ENCODE measurements at regions not wholly inside any gene's neighbourhood (a gene's known extent, or its start where the extent isn't known, plus 50 kb on each side); places are given as distances from the start of the nearest gene placed in this dataset.

DNA sequence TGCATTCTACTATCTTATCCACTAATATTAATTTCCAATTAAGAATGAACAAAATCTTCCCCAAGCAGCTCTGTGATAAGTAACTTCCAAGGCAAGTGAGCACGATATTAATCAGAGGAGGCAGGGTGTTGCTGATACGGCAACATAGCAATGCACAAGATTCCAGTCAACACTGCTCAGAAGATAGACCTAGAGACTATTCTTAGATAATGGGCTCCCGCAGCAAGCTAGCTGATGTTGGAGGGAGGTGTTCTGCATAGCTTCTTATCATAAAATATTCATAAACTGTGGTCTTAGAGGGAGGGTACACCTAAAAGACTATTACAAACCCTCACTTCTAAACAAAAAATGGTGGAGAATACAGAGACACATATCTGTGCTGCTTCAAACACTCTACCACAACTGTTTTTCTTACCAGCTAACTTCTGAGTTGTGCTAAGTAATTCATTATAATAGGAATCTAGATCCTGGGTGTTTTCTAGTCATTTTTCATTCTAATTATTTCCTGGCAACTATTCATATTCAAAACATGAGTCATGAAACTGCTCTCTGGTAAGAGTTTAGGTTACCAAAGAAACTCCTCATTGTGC, 382.0 kb upstream of the SOX14 start:
- Histone ChIP-seq H3K27ac (no peak overlapping the region), H3K4me3 (no peak overlapping the region), H3K27me3 (no peaks in the 10 kb centered on the region), H3K9me3 (replicated peaks in 1 of 3) (no peaks in the 10 kb centered on the region), H3K36me3 (replicated peaks in 1 of 2) (no peaks in the 10 kb centered on the region), H3K4me1 (replicated peaks in 1 of 2) (no peaks in the 10 kb centered on the region)
- 76 to 84% (median 79%) methylated on average over 3 of the region's 3 CpGs for WGBS, 4 donors
- no peak for TF ChIP-seq POLR2A (IDR thresholded peaks at IDR 0.05)
- TF ChIP-seq, protein P1, sequence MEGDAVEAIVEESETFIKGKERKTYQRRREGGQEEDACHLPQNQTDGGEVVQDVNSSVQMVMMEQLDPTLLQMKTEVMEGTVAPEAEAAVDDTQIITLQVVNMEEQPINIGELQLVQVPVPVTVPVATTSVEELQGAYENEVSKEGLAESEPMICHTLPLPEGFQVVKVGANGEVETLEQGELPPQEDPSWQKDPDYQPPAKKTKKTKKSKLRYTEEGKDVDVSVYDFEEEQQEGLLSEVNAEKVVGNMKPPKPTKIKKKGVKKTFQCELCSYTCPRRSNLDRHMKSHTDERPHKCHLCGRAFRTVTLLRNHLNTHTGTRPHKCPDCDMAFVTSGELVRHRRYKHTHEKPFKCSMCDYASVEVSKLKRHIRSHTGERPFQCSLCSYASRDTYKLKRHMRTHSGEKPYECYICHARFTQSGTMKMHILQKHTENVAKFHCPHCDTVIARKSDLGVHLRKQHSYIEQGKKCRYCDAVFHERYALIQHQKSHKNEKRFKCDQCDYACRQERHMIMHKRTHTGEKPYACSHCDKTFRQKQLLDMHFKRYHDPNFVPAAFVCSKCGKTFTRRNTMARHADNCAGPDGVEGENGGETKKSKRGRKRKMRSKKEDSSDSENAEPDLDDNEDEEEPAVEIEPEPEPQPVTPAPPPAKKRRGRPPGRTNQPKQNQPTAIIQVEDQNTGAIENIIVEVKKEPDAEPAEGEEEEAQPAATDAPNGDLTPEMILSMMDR (IDR thresholded peaks at IDR 0.05) = no peak
- DNase-seq = no peak
- intact Hi-C loops (cut with DNase I) = no loop called here

DNA sequence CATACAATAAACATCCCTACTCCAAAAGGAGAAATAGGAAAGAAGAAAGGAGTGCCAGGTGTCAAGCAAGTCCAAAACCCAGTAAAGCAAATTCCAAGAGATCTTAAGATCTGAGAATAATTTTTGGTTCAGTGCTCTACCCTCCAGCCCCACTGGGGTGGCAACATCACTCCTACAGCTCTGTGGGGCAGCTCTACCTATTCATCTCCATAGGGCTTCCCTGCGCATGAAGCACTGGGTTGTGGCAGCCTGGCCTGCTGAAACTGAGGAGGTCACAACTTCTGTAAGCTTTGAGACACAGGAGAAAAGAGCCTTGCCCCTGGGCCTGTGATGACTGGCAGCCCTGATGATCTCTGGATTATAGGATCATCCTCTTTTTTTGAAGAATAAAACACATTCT, 378.2 kb upstream of the SOX14 start:
- H3K4me1 ChIP-seq (replicated peaks in 1 of 2) = no peaks in the 10 kb centered on the region
- H3K27me3 ChIP-seq = no peaks in the 10 kb centered on the region
- no peaks in the 10 kb centered on the region for H3K36me3 ChIP-seq (replicated peaks in 1 of 2)
- WGBS, 4 donors = 83 to 100% (median 96%) methylated on average over 1 of the region's 1 CpG
- TF ChIP-seq, protein P1 (IDR thresholded peaks at IDR 0.05) = no peak
- TF ChIP-seq POLR2A (IDR thresholded peaks at IDR 0.05) = no peak
- H3K27ac ChIP-seq = no peak overlapping the region
- no peak overlapping the region for H3K4me3 ChIP-seq
- no peaks in the 10 kb centered on the region for H3K9me3 ChIP-seq (replicated peaks in 1 of 3)
- intact Hi-C loops (cut with DNase I) = no loop called here
- DNase-seq = no peak

DNA sequence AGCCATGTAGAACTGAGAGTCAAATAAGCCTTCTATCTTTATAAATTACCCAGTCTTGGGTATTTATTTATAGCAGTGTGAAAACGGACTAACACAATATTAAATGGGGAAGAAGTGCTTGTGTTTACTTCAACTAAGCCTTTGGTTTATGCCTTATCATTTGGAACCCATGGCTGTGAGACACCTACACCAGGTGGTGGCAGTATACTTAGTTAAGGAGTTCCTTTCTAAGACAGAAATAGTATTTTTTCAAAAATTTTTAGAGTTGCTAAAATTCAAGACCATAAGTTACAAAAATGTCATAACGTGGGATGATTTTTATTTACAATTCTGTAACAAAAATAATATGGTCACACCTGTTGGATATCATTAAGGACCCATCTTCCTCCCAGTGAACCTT, 354.5 kb upstream of the SOX14 start:
- intact Hi-C loops (cut with DNase I) = no loop called here
- WGBS, 4 donors = 8 to 25% (median 17%) methylated on average over 2 of the region's 2 CpGs

DNA sequence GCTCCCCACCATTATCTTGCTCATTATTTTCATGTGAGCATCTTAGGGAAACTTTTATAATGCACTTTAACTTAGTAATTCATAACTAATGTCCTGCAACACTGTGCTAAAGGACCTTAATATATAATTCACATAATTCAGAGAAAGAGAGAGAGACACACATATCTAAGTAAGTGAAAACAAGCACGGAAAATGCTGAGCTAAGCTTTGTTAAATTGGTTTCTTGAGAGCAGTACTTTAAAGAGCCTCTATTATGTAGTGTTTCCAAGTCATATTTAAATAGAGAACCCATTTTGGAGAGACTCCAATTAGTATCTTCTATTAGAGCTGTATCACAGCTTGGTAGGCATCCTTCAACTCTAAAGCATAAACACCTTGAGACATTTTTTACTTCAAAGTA, 354.1 kb upstream of the SOX14 start:
- H3K27me3 ChIP-seq = no peaks in the 10 kb centered on the region
- H3K36me3 ChIP-seq (replicated peaks in 1 of 2) = no peaks in the 10 kb centered on the region
- H3K4me3 ChIP-seq = no peak overlapping the region
- DNase-seq = no peak
- no peaks in the 10 kb centered on the region for H3K4me1 ChIP-seq (replicated peaks in 1 of 2)
- TF ChIP-seq, protein P1 (IDR thresholded peaks at IDR 0.05) = no peak
- TF ChIP-seq POLR2A (IDR thresholded peaks at IDR 0.05) = no peak
- WGBS, 4 donors = 33 to 60% (median 43%) methylated on average over 1 of the region's 1 CpG
- H3K9me3 ChIP-seq (replicated peaks in 1 of 3) = no peaks in the 10 kb centered on the region
- no peak overlapping the region for H3K27ac ChIP-seq
- intact Hi-C loops (cut with DNase I) = no loop called here

More for the DNA sequence above, 354.5 kb upstream of the SOX14 start:
- Histone ChIP-seq H3K4me1 (replicated peaks in 1 of 2) (no peaks in the 10 kb centered on the region), H3K27ac (no peak overlapping the region), H3K4me3 (no peak overlapping the region), H3K36me3 (replicated peaks in 1 of 2) (no peaks in the 10 kb centered on the region), H3K27me3 (no peaks in the 10 kb centered on the region), H3K9me3 (replicated peaks in 1 of 3) (no peaks in the 10 kb centered on the region)
- TF ChIP-seq POLR2A (IDR thresholded peaks at IDR 0.05) = no peak
- TF ChIP-seq, protein P1 (IDR thresholded peaks at IDR 0.05) = no peak
- no peak for DNase-seq
